Natural killer cell (primary cell): ENCODE measurements at regions not wholly inside any gene's neighbourhood (a gene's known extent, or its start where the extent isn't known, plus 50 kb on each side); places are given as distances from the start of the nearest gene placed in this dataset.

Experiments used
- ATAC-seq, 3 donors: fragments of 150-1000 bp in 2 of 3; fragments of 200-7000 bp in 1 of 3; cut with Tn5 transposase; 1 replicate in 1 of 3; 2 replicates in 2 of 3; pipeline ENCODE4 v1.10.0; 2021; ENCODE audit warnings: mild to moderate bottlenecking in 2 of 3, moderate library complexity in 2 of 3
- DNase-seq, 2 donors: peaks; one replicate each; pipeline versions ENCODE4 v3.0.0 to v3.0.0-alpha.2; 2013 to 2021; ENCODE audit warnings: mixed read lengths in 1 of 2
- H3K27ac ChIP-seq: one replicate; pipeline ENCODE4 v1.5.1; 2013; ENCODE audit warnings: mild to moderate bottlenecking, low read length
- H3K27me3 ChIP-seq: one replicate; pipeline ENCODE4 v1.6.1; 2013; ENCODE audit warnings: low read length; ENCODE audit not compliant: control insufficient read depth, insufficient read depth
- H3K36me3 ChIP-seq: one replicate; pipeline ENCODE4 v1.6.1; 2013; ENCODE audit warnings: low read length; ENCODE audit not compliant: control insufficient read depth, insufficient read depth
- H3K4me1 ChIP-seq: one replicate; pipeline ENCODE4 v1.6.1; 2013; ENCODE audit warnings: low read length; ENCODE audit not compliant: control insufficient read depth, insufficient read depth
- H3K4me3 ChIP-seq: one replicate; pipeline ENCODE4 v1.5.1; 2013; ENCODE audit warnings: low read length
- H3K9me3 ChIP-seq: one replicate; pipeline ENCODE4 v1.6.1; 2013; ENCODE audit warnings: low read length; ENCODE audit not compliant: control insufficient read depth, insufficient read depth
- H3K27ac Mint-ChIP-seq, 2 donors: one replicate each; pipeline ENCODE4 v1.8.0; 2022; ENCODE audit warnings: mild to moderate bottlenecking in 2 of 2, mixed read lengths in 2 of 2, moderate library complexity in 1 of 2
- H3K27me3 Mint-ChIP-seq, 2 donors: one replicate each; pipeline ENCODE4 v1.8.0; 2022; ENCODE audit warnings: low read depth in 2 of 2, mixed read lengths in 2 of 2
- H3K36me3 Mint-ChIP-seq: one replicate; pipeline ENCODE4 v1.8.0; 2022; ENCODE audit warnings: mixed read lengths
- H3K4me1 Mint-ChIP-seq, 2 donors: one replicate each; pipeline ENCODE4 v1.8.0; 2022; ENCODE audit warnings: mixed read lengths in 2 of 2
- H3K4me3 Mint-ChIP-seq: one replicate; pipeline ENCODE4 v1.8.0; 2022; ENCODE audit warnings: mild to moderate bottlenecking, moderate library complexity, mixed read lengths
- H3K9me3 Mint-ChIP-seq, 2 donors: one replicate each; pipeline ENCODE4 v1.8.0; 2022; ENCODE audit warnings: mixed read lengths in 2 of 2
- CTCF ChIP-seq: fragments of 200-600 bp; IDR thresholded peaks from one replicate; pipeline ENCODE4 v1.8.0; 2022; ENCODE audit warnings: antibody characterized with exemption
- WGBS: methylation state at CpG from one replicate; pipeline ENCODE4 v1.1.7; 2013; ENCODE audit warnings: missing lambda C conversion rate; ENCODE audit not compliant: insufficient coverage; 5-methylcytosine and 5-hydroxymethylcytosine counted together
- intact Hi-C: fragments of 100-400 bp; cut with micrococcal nuclease; formaldehyde crosslinking; loops from one replicate; pipeline ENCODE4 v1.14.2; 2022

GRCh38 chr14:51544471-51544870 lies 107.2 kb upstream of the FRMD6 start:
- Mint-ChIP-seq H3K9me3 (no peaks in the 10 kb centered on the region), H3K4me3 (no peak overlapping the region), H3K36me3 (no peaks in the 10 kb centered on the region), H3K4me1 (no peaks in the 10 kb centered on the region), H3K27ac (no peak overlapping the region), H3K27me3 (peaks cover 29 to 72% of the 10 kb centered on the region in 2 donors)
- DNase-seq: no peak
- TF ChIP-seq CTCF: no peak
- WGBS: 80% methylated on average over 1 of the region's 4 CpGs
- Histone ChIP-seq H3K36me3 (no peaks in the 10 kb centered on the region), H3K9me3 (no peaks in the 10 kb centered on the region), H3K4me1 (no peaks in the 10 kb centered on the region), H3K27me3 (peaks cover 2% of the 10 kb centered on the region), H3K27ac (no peak overlapping the region), H3K4me3 (no peak overlapping the region)
- intact Hi-C loops: no loop called here
- ATAC-seq: no peak

GRCh38 chr14:51544901-51545300 lies 106.8 kb upstream of the FRMD6 start:
- Mint-ChIP-seq H3K27ac (no peak overlapping the region), H3K9me3 (no peaks in the 10 kb centered on the region), H3K4me1 (no peaks in the 10 kb centered on the region), H3K4me3 (no peak overlapping the region), H3K27me3 (peaks cover 29 to 72% of the 10 kb centered on the region in 2 donors), H3K36me3 (no peaks in the 10 kb centered on the region)
- DNase-seq (no peak), ATAC-seq (no peak)
- no peak for TF ChIP-seq CTCF
- H3K4me1 ChIP-seq: no peaks in the 10 kb centered on the region
- H3K27ac ChIP-seq: no peak overlapping the region
- H3K36me3 ChIP-seq: no peaks in the 10 kb centered on the region
- intact Hi-C loops: no loop called here
- no peaks in the 10 kb centered on the region for H3K9me3 ChIP-seq
- H3K4me3 ChIP-seq: no peak overlapping the region
- H3K27me3 ChIP-seq: peaks cover 2% of the 10 kb centered on the region
- WGBS: no CpG with 5 or more reads among the region's 3 CpGs

GRCh38 chr14:51545396-51545795 lies 106.3 kb upstream of the FRMD6 start:
- 75% methylated on average over 1 of the region's 3 CpGs for WGBS
- TF ChIP-seq CTCF: no peak
- H3K36me3 ChIP-seq: no peaks in the 10 kb centered on the region
- H3K27me3 Mint-ChIP-seq: peaks cover 29 to 72% of the 10 kb centered on the region in 2 donors
- intact Hi-C loops: no loop called here
- no peaks in the 10 kb centered on the region for H3K4me1 Mint-ChIP-seq
- H3K4me3 ChIP-seq: no peak overlapping the region
- no peaks in the 10 kb centered on the region for H3K36me3 Mint-ChIP-seq
- H3K4me1 ChIP-seq: no peaks in the 10 kb centered on the region
- peaks cover 2% of the 10 kb centered on the region for H3K27me3 ChIP-seq
- no peak overlapping the region for H3K27ac ChIP-seq
- H3K4me3 Mint-ChIP-seq: no peak overlapping the region
- H3K27ac Mint-ChIP-seq: no peak overlapping the region
- no peak for DNase-seq
- no peak for ATAC-seq
- H3K9me3 Mint-ChIP-seq: no peaks in the 10 kb centered on the region
- H3K9me3 ChIP-seq: no peaks in the 10 kb centered on the region

- Mint-ChIP-seq H3K4me3 (no peak overlapping the region), H3K4me1 (no peaks in the 10 kb centered on the region), H3K9me3 (no peaks in the 10 kb centered on the region), H3K27ac (no peak overlapping the region), H3K27me3 (peaks cover 31 to 76% of the 10 kb centered on the region in 2 donors), H3K36me3 (no peaks in the 10 kb centered on the region)
- peaks cover 2% of the 10 kb centered on the region for H3K27me3 ChIP-seq
- intact Hi-C loops: no loop called here
- no peaks in the 10 kb centered on the region for H3K9me3 ChIP-seq
- no peaks in the 10 kb centered on the region for H3K4me1 ChIP-seq
- ATAC-seq: no peak
- no peak for DNase-seq
- H3K36me3 ChIP-seq: no peaks in the 10 kb centered on the region
- 64% methylated on average over 2 of the region's 2 CpGs for WGBS
- no peak overlapping the region for H3K27ac ChIP-seq
- no peak overlapping the region for H3K4me3 ChIP-seq
- no peak for TF ChIP-seq CTCF
Observed at GRCh38 chr14:51546099-51546498, 105.6 kb upstream of the FRMD6 start.
